Suprapubic skin (tissue), 4 donors: ENCODE measurements at regions not wholly inside any gene's neighbourhood (a gene's known extent, or its start where the extent isn't known, plus 50 kb on each side); places are given as distances from the start of the nearest gene placed in this dataset.

Experiments
- CTCF ChIP-seq, 2 donors: fragments of 200-600 bp in 1 of 2; fragments of 450-650 bp in 1 of 2; sonication (generic) in 1 of 2; IDR thresholded peaks; one replicate each; pipeline ENCODE4 v1.5.1; 2016 to 2019; ENCODE audit warnings: antibody characterized with exemption in 2 of 2, mild to moderate bottlenecking in 1 of 2, moderate library complexity in 1 of 2
- EP300 ChIP-seq: sonication (generic); formaldehyde crosslinking; IDR thresholded peaks from one replicate; pipeline ENCODE4 v1.6.1; 2017; ENCODE audit warnings: antibody characterized with exemption
- POLR2AphosphoS5 ChIP-seq, 3 donors: sonication (generic); formaldehyde crosslinking; IDR thresholded peaks; one replicate each; pipeline ENCODE4 v1.6.1; 2017; ENCODE audit warnings: antibody characterized with exemption in 3 of 3

GRCh38 chr6:94215552-94215951, 796.2 kb upstream of the EPHA7 start:
- TF ChIP-seq CTCF (IDR thresholded peaks at IDR 0.05) = no peak
- no peak for TF ChIP-seq POLR2AphosphoS5 (IDR thresholded peaks at IDR 0.05)
- no peak for TF ChIP-seq EP300
